Cardiac muscle cell (in vitro differentiated cells and primary cell): ENCODE measurements at regions not wholly inside any gene's neighbourhood (a gene's known extent, or its start where the extent isn't known, plus 50 kb on each side); places are given as distances from the start of the nearest gene placed in this dataset.
A peak's percentile ranks its signal among the peaks of the same experiment; 100 is the strongest.

Source experiments
- DNase-seq, 2 donors: peaks; one replicate each; pipeline versions ENCODE4 v3.0.0 to v3.0.0-alpha.2; 2010 to 2017; ENCODE audit warnings: low read depth in 1 of 2, low spot score in 1 of 2
- H3K27ac ChIP-seq: fragments of 200-600 bp; sonication (generic); 2 replicates; pipeline ENCODE4 v1.5.1; 2016
- H3K27me3 ChIP-seq: fragments of 200-600 bp; sonication (generic); 2 replicates; pipeline ENCODE4 v1.6.0; 2016; ENCODE audit warnings: control low read depth
- H3K36me3 ChIP-seq: fragments of 200-600 bp; sonication (generic); 2 replicates; pipeline ENCODE4 v1.5.1; 2016; ENCODE audit warnings: control low read depth
- H3K4me1 ChIP-seq: fragments of 200-600 bp; sonication (generic); 2 replicates; pipeline ENCODE4 v1.8.1; 2017; ENCODE audit warnings: low read depth, mild to moderate bottlenecking, mixed run types
- H3K4me3 ChIP-seq: fragments of 200-600 bp; sonication (generic); 2 replicates; pipeline ENCODE4 v1.5.1; 2016; ENCODE audit warnings: mild to moderate bottlenecking
- H3K9me3 ChIP-seq: fragments of 200-600 bp; sonication (generic); 2 replicates; pipeline ENCODE4 v1.5.1; 2017; ENCODE audit warnings: low read depth, mild to moderate bottlenecking, control low read depth
- CTCF ChIP-seq: IDR thresholded peaks from 2 replicates; pipeline ENCODE4 v1.5.1; 2012; ENCODE audit warnings: low read depth, mild to moderate bottlenecking, low read length

GRCh38 chr10:3516923-3517255, 268.1 kb downstream of the KLF6 start:
- no peak for DNase-seq
- Histone ChIP-seq H3K9me3 (no peaks in the 10 kb centered on the region), H3K27me3 (no peaks in the 10 kb centered on the region), H3K36me3 (no peaks in the 10 kb centered on the region), H3K27ac (no peak overlapping the region), H3K4me1 (no peaks in the 10 kb centered on the region), H3K4me3 (no peak overlapping the region)
- no peak for TF ChIP-seq CTCF

GRCh38 chr10:3516234-3516922, 268.6 kb downstream of the KLF6 start:
- no peak overlapping the region for H3K4me3 ChIP-seq
- H3K27me3 ChIP-seq = no peaks in the 10 kb centered on the region
- H3K27ac ChIP-seq = no peak overlapping the region
- H3K36me3 ChIP-seq = no peaks in the 10 kb centered on the region
- H3K4me1 ChIP-seq = no peaks in the 10 kb centered on the region
- H3K9me3 ChIP-seq = no peaks in the 10 kb centered on the region
- TF ChIP-seq CTCF = no peak
- no peak for DNase-seq

GRCh38 chr10:3514691-3515090, 270.3 kb downstream of the KLF6 start:
- Histone ChIP-seq H3K27me3 (no peaks in the 10 kb centered on the region), H3K4me3 (no peak overlapping the region), H3K9me3 (no peaks in the 10 kb centered on the region), H3K27ac (no peak overlapping the region), H3K36me3 (no peaks in the 10 kb centered on the region), H3K4me1 (no peaks in the 10 kb centered on the region)
- no peak for DNase-seq
- no peak for TF ChIP-seq CTCF

- no peaks in the 10 kb centered on the region for H3K36me3 ChIP-seq
- H3K4me1 ChIP-seq = no peaks in the 10 kb centered on the region
- TF ChIP-seq CTCF = peak; percentile 12
- H3K4me3 ChIP-seq = no peak overlapping the region
- DNase-seq = no peak
- no peak overlapping the region for H3K27ac ChIP-seq
- H3K9me3 ChIP-seq = no peaks in the 10 kb centered on the region
- no peaks in the 10 kb centered on the region for H3K27me3 ChIP-seq
Observed at GRCh38 chr10:3512263-3512662, 272.7 kb downstream of the KLF6 start.

- H3K4me1 ChIP-seq = no peaks in the 10 kb centered on the region
- H3K27ac ChIP-seq = no peak overlapping the region
Observed at GRCh38 chr10:3511483-3511882, 273.5 kb downstream of the KLF6 start.

More at GRCh38 chr10:3511483-3511882, 273.5 kb downstream of the KLF6 start:
- no peak for TF ChIP-seq CTCF
- H3K9me3 ChIP-seq = no peaks in the 10 kb centered on the region
- no peaks in the 10 kb centered on the region for H3K36me3 ChIP-seq
- H3K27me3 ChIP-seq = no peaks in the 10 kb centered on the region
- H3K4me3 ChIP-seq = no peak overlapping the region
- DNase-seq = peak in 1 of 2 donors; percentile 22
